ENCODE measurements at regions not wholly inside any gene's neighbourhood (a gene's known extent, or its start where the extent isn't known, plus 50 kb on each side); places are given as distances from the start of the nearest gene placed in this dataset.

- Mint-ChIP-seq H3K9me3 (ENCODE audit: insufficient read depth) (peaks cover 5% of the 10 kb centered on the region), H3K36me3 (ENCODE audit: low read depth) (no peaks in the 10 kb centered on the region), H3K27me3 (ENCODE audit: low read depth) (no peaks in the 10 kb centered on the region), H3K4me1 (ENCODE audit: low read depth) (peaks cover 14% of the 10 kb centered on the region), H3K4me3 (no peak overlapping the region), H3K27ac (no peak overlapping the region)
- ChIA-PET POLR2A (no interaction called here), CTCF (interaction anchor here (1.0 to 1.2 kb wide), 2 partner anchors 13 to 42 kb away, joined by 3 read pairs; no protein-coding TSS in a partner anchor)
- ATAC-seq (no peak), DNase-seq (no peak)
These were observed 189.5 kb downstream of the FAM76B start for GRCh38 chr11:95599959-95600586.

DNA sequence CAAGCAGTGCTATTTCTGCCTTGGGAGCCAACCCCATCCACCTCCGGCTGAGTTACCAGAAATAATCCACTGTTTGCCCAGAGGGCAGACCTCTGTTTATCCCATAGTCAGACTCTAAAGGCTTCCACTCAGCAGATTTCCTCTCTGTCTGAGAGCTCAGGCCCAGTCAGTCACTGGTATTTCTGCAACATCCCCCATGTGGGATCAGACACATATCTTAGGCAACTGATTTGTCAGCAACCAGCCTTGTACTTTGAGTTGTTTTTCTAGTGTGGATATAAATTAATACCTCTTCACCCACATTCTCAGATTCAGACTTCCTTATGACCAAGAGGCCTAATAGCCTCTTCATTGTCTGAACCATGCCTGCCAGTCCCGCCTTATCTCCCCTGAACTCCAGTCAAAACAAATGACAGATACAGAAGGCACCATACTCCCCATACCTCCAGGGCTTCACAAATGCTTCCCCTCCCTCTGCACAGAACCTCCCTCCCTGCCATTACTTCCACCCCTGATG, 193.6 kb downstream of the FAM76B start:
- Mint-ChIP-seq H3K27ac (no peak overlapping the region), H3K4me1 (ENCODE audit: low read depth) (peaks cover 14% of the 10 kb centered on the region), H3K9me3 (ENCODE audit: insufficient read depth) (peaks cover 5% of the 10 kb centered on the region), H3K4me3 (no peak overlapping the region), H3K36me3 (ENCODE audit: low read depth) (no peaks in the 10 kb centered on the region), H3K27me3 (ENCODE audit: low read depth) (no peaks in the 10 kb centered on the region)
- ChIA-PET POLR2A (no interaction called here), CTCF (interaction anchor here (0.9 to 1.3 kb wide), 3 partner anchors 20 to 109 kb away, joined by 3 to 5 read pairs (median 5); no protein-coding TSS in a partner anchor)
- no peak for ATAC-seq
- DNase-seq: no peak

- Mint-ChIP-seq H3K27me3 (ENCODE audit: low read depth) (no peaks in the 10 kb centered on the region), H3K36me3 (ENCODE audit: low read depth) (no peaks in the 10 kb centered on the region), H3K27ac (no peak overlapping the region), H3K4me1 (ENCODE audit: low read depth) (peaks cover 11% of the 10 kb centered on the region), H3K4me3 (no peak overlapping the region), H3K9me3 (ENCODE audit: insufficient read depth) (peaks cover 5% of the 10 kb centered on the region)
- ATAC-seq: no peak
- no peak for DNase-seq
- ChIA-PET POLR2A (no interaction called here), CTCF (interaction anchor here (1.3 kb wide), 1 partner anchor 110 kb away, joined by 5 read pairs; no protein-coding TSS in a partner anchor)
These were observed 194.0 kb downstream of the FAM76B start for GRCh38 chr11:95595541-95595940.

DNA sequence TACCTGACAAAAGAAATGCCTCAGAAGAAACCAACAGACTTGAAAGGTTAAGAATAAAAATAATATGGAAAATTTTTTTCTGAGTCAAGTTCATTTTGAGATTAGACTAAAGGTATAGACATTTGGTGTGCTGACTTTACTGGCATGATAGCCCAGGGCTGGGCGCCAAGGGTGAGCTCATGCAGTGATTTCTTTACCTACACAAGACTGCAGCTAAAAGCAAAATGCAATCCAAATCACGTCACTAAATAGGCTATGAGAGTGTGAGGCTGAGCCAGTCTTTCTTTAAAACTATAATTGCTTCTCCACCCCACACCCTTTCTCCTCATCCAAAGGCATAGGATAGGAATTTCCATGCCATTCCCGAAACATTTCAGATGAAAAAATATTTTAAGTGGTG, 196.5 kb downstream of the FAM76B start:
- DNase-seq: no peak
- no peak overlapping the region for H3K4me3 Mint-ChIP-seq
- no peaks in the 10 kb centered on the region for H3K27me3 Mint-ChIP-seq (ENCODE audit: low read depth)
- peaks cover 5% of the 10 kb centered on the region for H3K9me3 Mint-ChIP-seq (ENCODE audit: insufficient read depth)
- POLR2A ChIA-PET: no interaction called here
- ATAC-seq: no peak
- H3K36me3 Mint-ChIP-seq (ENCODE audit: low read depth): no peaks in the 10 kb centered on the region
- H3K27ac Mint-ChIP-seq: no peak overlapping the region
- H3K4me1 Mint-ChIP-seq (ENCODE audit: low read depth): no peaks in the 10 kb centered on the region
- CTCF ChIA-PET: no interaction called here

- H3K4me3 Mint-ChIP-seq: no peak overlapping the region
- H3K27ac Mint-ChIP-seq: no peak overlapping the region
- ChIA-PET POLR2A (no interaction called here), CTCF (interaction anchor here (1.1 kb wide), 1 partner anchor 361 kb away, joined by 3 read pairs; the partner anchor contains the start of gene SESN3)
- DNase-seq (no peak), ATAC-seq (no peak)
- H3K9me3 Mint-ChIP-seq (ENCODE audit: insufficient read depth): peaks cover 5% of the 10 kb centered on the region
- no peaks in the 10 kb centered on the region for H3K36me3 Mint-ChIP-seq (ENCODE audit: low read depth)
- no peaks in the 10 kb centered on the region for H3K4me1 Mint-ChIP-seq (ENCODE audit: low read depth)
- no peaks in the 10 kb centered on the region for H3K27me3 Mint-ChIP-seq (ENCODE audit: low read depth)
These were observed 197.1 kb downstream of the FAM76B start for GRCh38 chr11:95592471-95592870.

GRCh38 chr11:95589893-95590612, 199.5 kb downstream of the FAM76B start:
- DNase-seq (no peak), ATAC-seq (no peak)
- ChIA-PET CTCF (no interaction called here), POLR2A (no interaction called here)
- Mint-ChIP-seq H3K36me3 (ENCODE audit: low read depth) (no peaks in the 10 kb centered on the region), H3K9me3 (ENCODE audit: insufficient read depth) (no peaks in the 10 kb centered on the region), H3K27me3 (ENCODE audit: low read depth) (no peaks in the 10 kb centered on the region), H3K27ac (no peak overlapping the region), H3K4me1 (ENCODE audit: low read depth) (no peaks in the 10 kb centered on the region), H3K4me3 (no peak overlapping the region)

- Mint-ChIP-seq H3K27me3 (ENCODE audit: low read depth) (no peaks in the 10 kb centered on the region), H3K4me3 (no peak overlapping the region), H3K27ac (no peak overlapping the region), H3K4me1 (ENCODE audit: low read depth) (peaks cover 2% of the 10 kb centered on the region), H3K9me3 (ENCODE audit: insufficient read depth) (no peaks in the 10 kb centered on the region), H3K36me3 (ENCODE audit: low read depth) (no peaks in the 10 kb centered on the region)
- POLR2A ChIA-PET: no interaction called here
- DNase-seq (no peak), ATAC-seq (no peak)
- CTCF ChIA-PET: interaction anchor here (1.0 kb wide), 1 partner anchor 117 kb away, joined by 7 read pairs; no protein-coding TSS in a partner anchor
These were observed 200.8 kb downstream of the FAM76B start for GRCh38 chr11:95588821-95589220.

DNA sequence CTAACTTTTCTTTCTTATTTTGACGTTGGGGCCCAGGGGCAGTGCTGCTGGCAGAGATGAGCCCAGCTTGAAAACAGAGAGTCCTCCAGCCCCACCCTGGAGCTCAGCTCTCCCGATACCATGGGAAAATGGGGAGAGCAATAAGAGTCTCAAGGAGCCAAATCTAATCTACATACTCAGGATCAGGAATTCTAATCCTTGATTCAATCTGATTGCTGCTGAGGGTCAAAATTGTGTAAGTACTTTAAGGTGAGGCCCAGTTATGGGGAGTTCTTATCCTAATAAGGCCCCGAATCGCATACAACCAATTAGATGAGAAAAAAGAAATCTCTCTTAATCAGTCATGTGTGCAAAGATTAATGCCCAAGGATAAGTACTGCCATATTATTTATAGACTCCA, 202.9 kb downstream of the FAM76B start:
- POLR2A ChIA-PET: interaction anchor here (0.5 kb wide), 1 partner anchor 238 kb away, joined by 5 read pairs; no protein-coding TSS in a partner anchor
- Mint-ChIP-seq H3K36me3 (ENCODE audit: low read depth) (no peaks in the 10 kb centered on the region), H3K27me3 (ENCODE audit: low read depth) (no peaks in the 10 kb centered on the region), H3K27ac (no peak overlapping the region), H3K4me1 (ENCODE audit: low read depth) (peaks cover 2% of the 10 kb centered on the region), H3K9me3 (ENCODE audit: insufficient read depth) (no peaks in the 10 kb centered on the region), H3K4me3 (no peak overlapping the region)
- CTCF ChIA-PET: interaction anchor here (1.1 kb wide), 1 partner anchor 13 kb away, joined by 3 read pairs; no protein-coding TSS in a partner anchor
- ATAC-seq (no peak), DNase-seq (no peak)

DNA sequence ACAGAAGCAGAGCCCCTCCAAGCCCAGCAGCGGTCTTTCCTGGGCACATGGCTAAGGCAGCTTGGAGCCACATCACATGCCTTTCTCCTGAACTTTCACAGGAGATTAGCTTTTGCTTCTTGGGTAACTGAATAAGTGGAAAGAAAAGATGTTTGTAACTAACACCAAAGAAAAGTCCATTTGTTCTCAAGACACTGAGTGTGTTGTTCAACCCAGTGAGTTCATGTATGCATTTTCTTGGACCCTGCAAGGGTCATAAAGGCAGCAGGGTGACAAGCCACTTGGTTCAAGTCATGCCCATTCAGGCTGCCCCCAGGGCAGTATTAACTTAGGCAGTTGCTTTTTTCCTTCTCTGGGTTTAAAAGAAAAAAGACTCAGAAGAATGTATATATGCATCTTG, 203.4 kb downstream of the FAM76B start:
- H3K4me1 Mint-ChIP-seq (ENCODE audit: low read depth): peaks cover 2% of the 10 kb centered on the region

DNA sequence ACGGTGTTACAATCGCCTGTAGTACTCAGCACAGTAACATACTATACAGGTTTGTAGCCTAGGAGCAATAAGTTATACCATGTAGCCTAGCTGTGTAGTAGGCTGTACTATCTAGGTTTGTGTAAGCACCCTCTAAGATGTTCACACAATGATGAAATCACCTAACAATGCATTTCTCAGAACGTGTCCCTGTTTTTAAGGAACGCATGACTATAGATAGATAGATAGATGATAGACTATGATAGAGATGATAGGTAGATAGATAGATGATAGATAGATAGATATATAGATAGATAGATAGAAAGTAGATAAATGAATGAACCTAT, 203.9 kb downstream of the FAM76B start:
- ChIA-PET CTCF (no interaction called here), POLR2A (no interaction called here)
- Mint-ChIP-seq H3K9me3 (ENCODE audit: insufficient read depth) (no peaks in the 10 kb centered on the region), H3K27ac (no peak overlapping the region), H3K4me3 (no peak overlapping the region), H3K4me1 (ENCODE audit: low read depth) (peaks cover 2% of the 10 kb centered on the region), H3K27me3 (ENCODE audit: low read depth) (no peaks in the 10 kb centered on the region), H3K36me3 (ENCODE audit: low read depth) (no peaks in the 10 kb centered on the region)
- DNase-seq: no peak
- no peak for ATAC-seq

More for the DNA sequence above, 203.4 kb downstream of the FAM76B start:
- ATAC-seq (no peak), DNase-seq (no peak)
- POLR2A ChIA-PET: no interaction called here
- no peak overlapping the region for H3K4me3 Mint-ChIP-seq
- CTCF ChIA-PET: no interaction called here
- H3K27me3 Mint-ChIP-seq (ENCODE audit: low read depth): no peaks in the 10 kb centered on the region
- H3K36me3 Mint-ChIP-seq (ENCODE audit: low read depth): no peaks in the 10 kb centered on the region
- no peak overlapping the region for H3K27ac Mint-ChIP-seq
- H3K9me3 Mint-ChIP-seq (ENCODE audit: insufficient read depth): no peaks in the 10 kb centered on the region

GRCh38 chr11:95585069-95585751, 204.4 kb downstream of the FAM76B start:
- ATAC-seq: no peak
- ChIA-PET CTCF (no interaction called here), POLR2A (no interaction called here)
- no peaks in the 10 kb centered on the region for H3K9me3 Mint-ChIP-seq (ENCODE audit: insufficient read depth)
- H3K36me3 Mint-ChIP-seq (ENCODE audit: low read depth): no peaks in the 10 kb centered on the region
- no peak overlapping the region for H3K27ac Mint-ChIP-seq
- DNase-seq: no peak
- H3K4me3 Mint-ChIP-seq: no peak overlapping the region
- H3K4me1 Mint-ChIP-seq (ENCODE audit: low read depth): peaks cover 2% of the 10 kb centered on the region
- H3K27me3 Mint-ChIP-seq (ENCODE audit: low read depth): no peaks in the 10 kb centered on the region

- H3K4me3 Mint-ChIP-seq: no peak overlapping the region
- H3K36me3 Mint-ChIP-seq (ENCODE audit: low read depth): no peaks in the 10 kb centered on the region
- DNase-seq: no peak
- H3K27ac Mint-ChIP-seq: no peak overlapping the region
- ChIA-PET POLR2A (interaction anchor here (1.1 kb wide), 1 partner anchor 121 kb away, joined by 4 read pairs; no protein-coding TSS in a partner anchor), CTCF (no interaction called here)
- H3K27me3 Mint-ChIP-seq (ENCODE audit: low read depth): no peaks in the 10 kb centered on the region
- ATAC-seq: no peak
- H3K4me1 Mint-ChIP-seq (ENCODE audit: low read depth): peaks cover 2% of the 10 kb centered on the region
- H3K9me3 Mint-ChIP-seq (ENCODE audit: insufficient read depth): no peaks in the 10 kb centered on the region
These were observed 205.0 kb downstream of the FAM76B start for GRCh38 chr11:95584589-95584988.
